HG02870 (cell line): ENCODE measurements at regions not wholly inside any gene's neighbourhood (a gene's known extent, or its start where the extent isn't known, plus 50 kb on each side); places are given as distances from the start of the nearest gene placed in this dataset.

Experiments
- ATAC-seq: cut with Tn5 transposase; IDR thresholded peaks from one replicate; pipeline ENCODE4 v1.9.1; 2021; ENCODE audit warnings: mild to moderate bottlenecking, moderate library complexity; ENCODE audit not compliant: unreplicated experiment

- ATAC-seq: peak; percentile 55
Observed at GRCh38 chr20:57092112-57092899, 174.1 kb downstream of the BMP7 start.

GRCh38 chr20:57092900-57093530 is 173.4 kb downstream of the BMP7 start:
- no peak for ATAC-seq

GRCh38 chr20:57093766-57094165 is 172.7 kb downstream of the BMP7 start:
- no peak for ATAC-seq

- no peak for ATAC-seq
Observed at GRCh38 chr20:57094252-57094891, 172.1 kb downstream of the BMP7 start.

- ATAC-seq: no peak
Observed at GRCh38 chr20:57094991-57095390, 171.4 kb downstream of the BMP7 start.

- no peak for ATAC-seq
Observed at GRCh38 chr20:57095426-57095825, 171.0 kb downstream of the BMP7 start.

GRCh38 chr20:57097245-57097915 is 169.1 kb downstream of the BMP7 start:
- ATAC-seq: no peak

GRCh38 chr20:57102160-57102559 is 164.3 kb downstream of the BMP7 start:
- ATAC-seq: no peak

- ATAC-seq: no peak
Observed at GRCh38 chr20:57102566-57102965, 163.9 kb downstream of the BMP7 start.

GRCh38 chr20:57103146-57103800 is 163.2 kb downstream of the BMP7 start:
- ATAC-seq: no peak

GRCh38 chr20:57104113-57104512 is 162.3 kb downstream of the BMP7 start:
- ATAC-seq: no peak

- no peak for ATAC-seq
Observed at GRCh38 chr20:57104651-57105204, 161.7 kb downstream of the BMP7 start.

- no peak for ATAC-seq
Observed at GRCh38 chr20:57106030-57106682, 160.3 kb downstream of the BMP7 start.

- no peak for ATAC-seq
Observed at GRCh38 chr20:57106692-57107091, 159.7 kb downstream of the BMP7 start.

GRCh38 chr20:57107208-57107607 is 159.2 kb downstream of the BMP7 start:
- ATAC-seq: no peak

GRCh38 chr20:57108218-57108617 is 158.2 kb downstream of the BMP7 start:
- no peak for ATAC-seq

- ATAC-seq: no peak
Observed at GRCh38 chr20:57108742-57109570, 157.5 kb downstream of the BMP7 start.

- no peak for ATAC-seq
Observed at GRCh38 chr20:57109571-57109953, 156.9 kb downstream of the BMP7 start.
